ENCODE measurements at regions not wholly inside any gene's neighbourhood (a gene's known extent, or its start where the extent isn't known, plus 50 kb on each side); places are given as distances from the start of the nearest gene placed in this dataset.
"Not testable (repeated sequence)": the region's sequence is repeated elsewhere in the genome, so short reads cannot be mapped to it uniquely, and the experiment has no call there.

- no peak for DNase-seq
These were observed 93.1 kb upstream of the HIF1A start for GRCh38 chr14:61602003-61602732.

DNA sequence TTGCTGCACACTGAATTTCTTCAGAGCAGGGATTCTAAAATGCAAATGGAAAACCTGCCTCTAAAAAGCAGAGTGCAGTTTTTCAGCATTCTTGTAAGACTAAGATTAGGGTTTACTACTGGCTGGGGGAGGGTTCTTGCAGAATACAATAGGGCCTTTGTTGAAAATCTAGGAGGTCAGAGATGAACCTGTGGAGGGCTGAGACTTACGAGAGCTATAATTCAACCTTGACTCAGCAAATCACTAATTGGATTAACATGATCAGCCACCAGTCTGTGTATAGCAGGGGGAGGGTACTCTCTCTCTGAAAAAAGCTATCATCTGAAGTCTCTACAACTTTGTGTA lies 92.6 kb upstream of the HIF1A start:
- DNase-seq: no peak

GRCh38 chr14:61603736-61604135 lies 91.6 kb upstream of the HIF1A start:
- DNase-seq: no peak

DNA sequence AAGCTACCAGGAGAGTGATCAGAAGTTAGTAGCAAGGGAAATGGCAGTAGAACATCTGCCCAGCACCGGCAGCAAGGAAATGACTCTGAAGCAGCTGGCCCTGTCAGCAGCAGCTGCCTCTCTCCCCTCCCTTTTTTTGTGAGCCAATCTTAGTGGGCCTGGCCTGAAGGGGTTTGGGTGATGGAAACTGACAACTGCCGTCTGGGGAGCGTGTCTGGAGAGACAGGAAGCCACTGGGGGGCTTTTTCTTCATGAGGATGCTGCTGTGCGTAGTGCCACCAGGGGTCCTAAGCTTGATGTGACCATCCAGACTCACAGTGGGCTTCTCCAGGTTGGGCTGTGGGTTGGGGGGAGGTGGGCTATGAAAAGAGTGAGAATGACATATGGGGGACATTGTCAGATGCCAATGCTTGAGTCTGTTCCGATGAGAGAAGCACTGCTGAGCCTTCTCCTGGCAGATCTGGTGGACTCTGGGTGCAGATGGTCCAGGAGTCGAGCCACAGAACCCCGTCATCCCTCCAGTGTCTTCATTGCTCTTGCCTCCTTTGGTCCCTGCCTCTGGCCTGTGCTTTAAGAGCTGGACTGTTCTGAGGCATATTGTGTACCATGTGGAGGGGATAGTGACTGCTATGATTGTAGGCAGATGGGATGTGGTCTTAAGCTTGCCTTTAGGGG lies 87.6 kb upstream of the HIF1A start:
- DNase-seq: no peak

DNA sequence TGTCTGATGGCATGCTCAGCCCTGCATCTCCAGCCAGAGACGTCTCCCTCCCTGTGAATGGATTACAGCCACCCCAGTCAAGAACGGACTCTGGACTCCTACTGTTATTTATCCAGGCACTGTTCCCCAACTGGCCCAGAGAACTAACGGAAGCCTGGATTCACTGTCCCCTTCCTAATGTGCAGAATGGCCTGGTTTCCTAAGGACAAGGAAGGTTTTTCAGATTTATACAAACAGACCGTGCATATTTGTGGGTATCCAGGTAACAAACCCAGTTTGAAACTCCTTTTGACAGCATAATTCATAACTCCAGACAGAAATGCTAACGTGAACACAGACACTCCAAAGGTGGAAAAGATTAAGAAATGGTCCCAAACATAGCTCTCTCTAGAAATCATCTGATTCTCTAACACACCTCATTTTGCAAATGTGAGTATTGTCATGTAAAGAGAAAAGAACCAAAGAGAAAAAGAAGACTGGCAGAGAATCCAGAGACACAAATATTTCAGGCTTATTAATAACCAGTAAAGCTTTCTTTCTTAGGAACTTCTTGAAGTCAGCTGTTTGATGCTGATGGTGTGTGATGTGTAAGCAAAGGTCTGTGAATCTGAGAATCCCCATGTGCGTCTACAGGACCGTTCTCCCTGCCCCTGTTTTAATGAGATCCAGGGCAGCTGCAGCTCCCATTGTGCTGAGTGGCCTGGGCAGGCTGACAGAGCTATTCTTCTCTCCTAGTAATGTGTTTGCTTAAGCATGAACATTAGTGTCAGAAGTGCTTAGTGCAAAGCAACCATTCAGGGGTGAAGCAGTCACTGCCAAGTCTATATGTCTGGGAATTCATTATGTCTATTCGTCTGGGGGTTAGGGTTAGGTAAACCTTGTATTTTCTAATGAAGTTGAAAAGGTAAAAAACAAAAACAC lies 86.8 kb upstream of the HIF1A start:
- peak in 1 of 2 donors; percentile 52 for DNase-seq

DNA sequence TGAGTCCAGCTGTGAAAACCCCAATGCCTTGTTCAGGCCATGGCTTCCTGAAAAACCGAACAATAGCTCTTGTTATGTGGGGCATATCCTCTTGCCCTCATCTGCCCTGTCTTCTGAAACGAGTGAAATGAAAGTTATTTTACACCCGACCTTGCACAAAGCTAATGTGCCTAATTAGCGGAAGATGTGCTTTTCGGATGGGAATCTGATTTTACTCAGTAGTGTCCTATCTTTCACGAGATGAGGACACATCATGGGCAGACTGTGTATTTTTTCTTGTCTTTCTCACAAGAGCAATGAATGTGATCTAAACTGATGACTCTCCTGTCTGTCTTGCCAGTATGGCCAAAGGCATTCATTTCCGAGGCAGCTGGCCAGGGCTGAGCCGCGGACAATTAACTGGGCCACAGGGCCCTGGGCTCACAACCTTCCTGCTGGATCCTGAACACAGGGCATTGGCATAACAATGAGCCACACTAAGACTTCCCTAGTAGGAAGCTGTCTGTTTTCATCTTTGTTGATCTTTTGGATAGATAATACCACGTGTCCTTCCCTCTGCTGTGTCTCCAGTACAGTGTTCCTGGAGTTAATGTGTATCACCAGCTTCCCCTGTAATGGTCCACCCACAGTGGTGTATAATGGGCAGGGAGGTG lies 86.0 kb upstream of the HIF1A start:
- DNase-seq: peak in 1 of 2 donors; percentile 37

- DNase-seq: peak; percentile 64 to 78
These were observed 85.4 kb upstream of the HIF1A start for GRCh38 chr14:61609884-61610283.

DNA sequence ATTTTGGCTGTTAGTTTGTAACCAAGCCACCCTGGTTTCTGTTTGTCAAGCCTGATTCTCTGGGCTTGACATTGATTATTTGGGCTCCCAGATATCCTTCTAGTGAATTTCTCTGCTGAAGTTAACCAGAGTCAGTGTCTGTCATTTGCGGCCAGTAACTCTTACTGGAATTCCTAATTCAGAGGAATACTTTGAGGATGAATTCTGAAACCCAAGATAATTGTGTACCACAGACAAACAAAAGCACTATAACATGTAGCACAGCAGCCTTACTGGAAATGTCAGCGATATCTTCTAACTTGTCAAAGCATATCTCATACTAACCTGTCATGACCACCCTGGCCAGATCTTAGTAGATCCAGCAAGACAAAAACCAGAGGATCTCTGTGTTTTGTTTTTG lies 84.4 kb upstream of the HIF1A start:
- no peak for DNase-seq

DNA sequence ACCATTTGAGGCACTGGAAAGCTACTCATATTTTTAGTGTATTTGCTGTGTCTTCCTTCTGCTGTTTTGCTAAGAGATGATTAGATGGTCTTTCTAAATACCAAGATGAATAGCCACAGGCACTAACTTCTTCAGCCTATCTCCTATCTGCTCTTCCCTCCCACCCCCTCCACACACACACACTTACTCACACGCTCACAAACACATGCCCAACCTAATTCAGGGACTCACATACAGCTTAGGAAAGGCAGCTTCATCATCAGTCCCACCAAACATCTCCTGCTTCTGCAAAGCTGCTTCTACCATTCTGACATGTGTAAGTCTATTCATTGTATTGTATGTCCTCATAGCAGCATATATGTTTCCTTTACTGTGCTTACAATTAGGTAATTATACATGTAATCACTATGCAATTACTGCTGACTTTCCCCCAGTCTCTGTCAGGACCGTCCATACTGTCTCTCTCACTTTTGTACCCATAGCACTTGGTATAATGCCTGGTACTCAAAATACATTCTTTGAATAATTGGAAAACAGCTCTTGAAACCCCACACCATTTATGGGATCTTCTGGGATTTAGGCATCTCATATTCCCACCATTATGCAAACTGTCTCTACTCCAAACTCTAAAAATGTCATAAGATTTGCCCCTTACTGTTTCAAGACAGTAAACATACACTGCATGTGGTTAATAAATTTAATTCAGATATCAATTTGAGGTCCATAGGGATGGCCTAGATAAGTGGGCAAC lies 83.3 kb upstream of the HIF1A start:
- DNase-seq: no peak

DNA sequence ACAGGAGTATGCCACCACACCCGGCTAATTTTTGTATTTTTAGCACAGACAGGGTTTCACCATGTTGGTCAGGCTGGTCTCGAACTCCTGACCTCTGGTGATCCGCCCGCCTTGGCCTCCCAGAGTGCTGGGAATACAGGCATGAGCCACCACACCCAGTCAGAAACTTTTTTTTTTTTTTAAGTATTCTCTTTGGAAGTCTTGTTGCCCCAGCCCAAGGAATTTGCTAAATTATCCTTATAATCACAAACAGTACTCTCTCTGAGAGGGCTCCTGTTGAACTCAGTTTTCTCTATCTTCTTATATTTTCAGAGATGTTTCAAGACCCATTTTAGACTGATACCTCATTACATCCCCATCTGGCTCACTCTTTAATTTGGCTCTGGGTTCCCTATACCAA lies 82.3 kb upstream of the HIF1A start:
- not testable (repeated sequence) for DNase-seq

DNA sequence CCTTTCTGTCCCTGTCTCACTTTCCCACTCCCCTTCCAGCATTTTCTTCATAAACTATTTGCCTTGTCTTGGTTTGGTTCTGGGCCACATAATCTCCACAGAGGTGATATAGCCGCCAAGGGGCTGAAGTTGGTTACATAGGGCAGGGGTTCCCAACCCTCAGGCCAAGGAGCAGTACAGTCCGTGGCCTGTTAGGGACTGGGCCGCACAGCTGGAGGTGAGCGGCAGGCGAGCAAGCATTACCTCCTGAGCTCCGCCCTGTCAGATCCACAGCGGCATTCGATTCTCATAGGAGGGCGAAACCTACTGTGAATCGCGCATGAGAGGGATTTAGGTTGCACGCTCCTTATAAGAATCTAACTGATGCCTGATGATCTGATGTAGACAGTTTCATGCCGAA lies 80.6 kb upstream of the HIF1A start:
- DNase-seq: no peak

- no peak for DNase-seq
These were observed 79.4 kb upstream of the HIF1A start for GRCh38 chr14:61615743-61616523.

- no peak for DNase-seq
These were observed 78.7 kb upstream of the HIF1A start for GRCh38 chr14:61616524-61617185.

- no peak for DNase-seq
These were observed 76.9 kb upstream of the HIF1A start for GRCh38 chr14:61618448-61618847.

GRCh38 chr14:61619494-61619893 lies 75.8 kb upstream of the HIF1A start:
- no peak for DNase-seq

DNA sequence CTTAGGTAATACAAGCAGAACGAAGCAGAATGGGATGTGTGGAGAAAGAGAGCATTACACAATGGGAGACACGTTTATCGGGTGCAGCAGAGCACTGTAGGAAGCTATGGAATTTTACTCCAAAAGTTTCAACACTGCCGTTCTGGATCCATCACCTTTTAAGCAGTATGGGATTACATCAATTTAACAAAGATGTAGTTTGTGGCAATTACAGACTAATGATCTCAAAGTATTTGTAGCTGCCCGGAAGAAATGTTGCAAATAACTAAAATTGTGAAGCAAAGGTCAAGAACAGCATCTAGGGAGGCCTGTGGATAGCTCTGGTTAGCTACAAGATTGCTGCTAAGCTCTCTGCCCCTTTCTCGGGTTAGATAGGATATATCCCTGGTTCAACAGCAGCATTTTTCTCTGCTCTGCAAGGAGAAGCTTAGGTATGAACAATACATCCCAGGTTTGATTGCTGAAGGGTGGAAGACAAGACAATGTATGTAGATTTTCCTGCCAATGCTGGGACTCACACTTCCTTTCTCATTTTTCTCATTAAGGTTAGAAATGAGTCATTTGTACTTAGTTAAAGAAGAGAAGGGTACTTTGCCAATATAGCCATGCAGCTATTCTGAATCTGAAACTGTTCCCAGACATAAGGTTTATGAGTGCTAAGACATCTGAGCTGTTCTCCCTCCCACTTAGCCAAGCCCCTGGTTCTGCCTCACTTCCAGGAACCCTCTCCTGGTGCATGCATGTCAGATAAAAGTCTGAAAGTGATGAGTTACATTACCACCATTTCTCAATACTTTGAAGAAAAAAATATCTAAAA lies 75.0 kb upstream of the HIF1A start:
- no peak for DNase-seq

DNA sequence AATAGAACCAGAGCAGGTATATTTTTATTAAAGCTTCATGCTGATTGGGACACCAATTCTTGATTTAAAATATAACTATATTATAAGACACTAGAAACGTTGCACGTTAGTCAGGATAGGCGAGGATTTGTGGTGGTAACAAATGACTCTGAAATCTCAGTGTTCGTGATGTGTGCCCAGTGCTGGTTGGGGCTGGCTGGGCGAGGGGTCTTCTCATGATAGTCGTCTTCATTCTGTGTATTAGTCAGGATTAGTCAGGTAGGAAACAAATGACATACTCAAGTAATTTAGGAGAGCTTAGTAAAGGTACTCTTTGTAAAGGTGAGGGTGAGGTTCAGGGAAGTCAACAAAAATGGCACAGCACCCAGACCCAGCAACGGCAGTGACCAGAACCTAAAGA lies 73.9 kb upstream of the HIF1A start:
- no peak for DNase-seq

- DNase-seq: no peak
These were observed 73.3 kb upstream of the HIF1A start for GRCh38 chr14:61622051-61622450.

- DNase-seq: no peak
These were observed 71.4 kb upstream of the HIF1A start for GRCh38 chr14:61623927-61624326.
